ENCODE measurements at regions not wholly inside any gene's neighbourhood (a gene's known extent, or its start where the extent isn't known, plus 50 kb on each side); places are given as distances from the start of the nearest gene placed in this dataset.

GRCh38 chr15:95932141-95932540, 398.4 kb upstream of the NR2F2 start:
- no peak for FAIRE-seq
- H3K79me2 ChIP-seq (ENCODE audit: insufficient read depth, low read length): no peaks in the 10 kb centered on the region
- ATAC-seq: no peak
- TF ChIP-seq CHD2 (IDR thresholded peaks at IDR 0.05; ENCODE audit: low read depth, low read length): no peak
- TF ChIP-seq MLX (CRISPR knock-in tag; IDR thresholded peaks at IDR 0.05): no peak
- TF ChIP-seq ZKSCAN5 (CRISPR knock-in tag; IDR thresholded peaks at IDR 0.05): no peak
- TF ChIP-seq KLF11 (CRISPR knock-in tag; IDR thresholded peaks at IDR 0.05): no peak
- no peak for TF ChIP-seq TBX2 (CRISPR knock-in tag; IDR thresholded peaks at IDR 0.05; ENCODE audit: borderline replicate concordance)
- TF ChIP-seq MIXL1 (CRISPR knock-in tag; IDR thresholded peaks at IDR 0.05): no peak
- no peak for TF ChIP-seq PAF1 (CRISPR knock-in tag; IDR thresholded peaks at IDR 0.05)
- no TSS peak for BruUV-seq (replicated peaks)
- no peaks in the 10 kb centered on the region; a peak in 1 of 5 replicates for H3K27me3 ChIP-seq (ENCODE audit: control insufficient read depth in 1 of 2, insufficient read depth in 2 of 2, low read length in 2 of 2)
- DNase-seq (ENCODE audit: low spot score): no peak
- ChIA-PET POLR2A (no interaction called here), CTCF (ENCODE audit: low intra/inter-chr PET ratio, low total read pairs) (no interaction called here)
- no peaks in the 10 kb centered on the region for H3K4me1 ChIP-seq (ENCODE audit: insufficient read depth, low read length)
- no peaks in the 10 kb centered on the region for H3K36me3 ChIP-seq (replicated peaks in 1 of 2; ENCODE audit: control insufficient read depth in 1 of 2, insufficient read depth in 2 of 2, low read length in 2 of 2)
- no peak overlapping the region for H2AFZ ChIP-seq (ENCODE audit: low read length)
- in situ Hi-C loops (cut with HindIII; ENCODE audit: extremely low pct_ligation_motif_present, low pct_unique_long_range_greater_than_20kb): no loop called here
- WGBS (ENCODE audit: low lambda C conversion rate): 22% methylated on average over 2 of the region's 2 CpGs
- intact Hi-C loops (cut with micrococcal nuclease; ENCODE audit: unreplicated experiment): no loop called here
- H3K4me3 ChIP-seq (replicated peaks in 1 of 3; ENCODE audit: insufficient read depth in 1 of 3, low read depth in 2 of 3, low read length in 3 of 3): no peak overlapping the region
- no peaks in the 10 kb centered on the region for H4K20me1 ChIP-seq (ENCODE audit: insufficient read depth, low read length)
- no peak overlapping the region for H3K27ac ChIP-seq (ENCODE audit: extremely low read length, insufficient read depth, low read length)
- H3K4me2 ChIP-seq (ENCODE audit: low read depth, low read length): no peak overlapping the region
- no peaks in the 10 kb centered on the region for H3K9me3 ChIP-seq (ENCODE audit: low read length)
- H3K9ac ChIP-seq (ENCODE audit: insufficient read depth, low read depth, low read length): no peak overlapping the region

GRCh38 chr15:95932676-95933075, 397.8 kb upstream of the NR2F2 start:
- Histone ChIP-seq H3K4me1 (ENCODE audit: insufficient read depth, low read length) (no peaks in the 10 kb centered on the region), H3K27ac (ENCODE audit: extremely low read length, insufficient read depth, low read length) (no peak overlapping the region), H3K27me3 (ENCODE audit: control insufficient read depth in 1 of 2, insufficient read depth in 2 of 2, low read length in 2 of 2) (no peaks in the 10 kb centered on the region; a peak in 1 of 5 replicates), H3K79me2 (ENCODE audit: insufficient read depth, low read length) (no peaks in the 10 kb centered on the region), H3K36me3 (replicated peaks in 1 of 2; ENCODE audit: control insufficient read depth in 1 of 2, insufficient read depth in 2 of 2, low read length in 2 of 2) (no peaks in the 10 kb centered on the region), H2AFZ (ENCODE audit: low read length) (no peak overlapping the region), H3K9me3 (ENCODE audit: low read length) (no peaks in the 10 kb centered on the region), H3K4me3 (replicated peaks in 1 of 3; ENCODE audit: insufficient read depth in 1 of 3, low read depth in 2 of 3, low read length in 3 of 3) (no peak overlapping the region), H3K4me2 (ENCODE audit: low read depth, low read length) (no peak overlapping the region), H4K20me1 (ENCODE audit: insufficient read depth, low read length) (no peaks in the 10 kb centered on the region), H3K9ac (ENCODE audit: insufficient read depth, low read depth, low read length) (no peak overlapping the region)
- CTCF ChIA-PET (ENCODE audit: low intra/inter-chr PET ratio, low total read pairs): no interaction called here
- 71% methylated on average over 4 of the region's 4 CpGs for WGBS (ENCODE audit: low lambda C conversion rate)
- no TSS peak for BruUV-seq (replicated peaks)
- in situ Hi-C loops (cut with HindIII; ENCODE audit: extremely low pct_ligation_motif_present, low pct_unique_long_range_greater_than_20kb) (no loop called here), intact Hi-C loops (cut with micrococcal nuclease; ENCODE audit: unreplicated experiment) (no loop called here)
- DNase-seq (ENCODE audit: low spot score): no peak
- ATAC-seq: no peak
- POLR2A ChIA-PET: no interaction called here
- no peak for TF ChIP-seq ZBTB4 (CRISPR knock-in tag; IDR thresholded peaks at IDR 0.05; ENCODE audit: borderline replicate concordance)
- no peak for TF ChIP-seq TFDP1 (CRISPR knock-in tag; IDR thresholded peaks at IDR 0.05; ENCODE audit: borderline replicate concordance)
- no peak for TF ChIP-seq ZNF639 (CRISPR knock-in tag; conservative IDR thresholded peaks at IDR 0.05)
- TF ChIP-seq NPAS2 (CRISPR knock-in tag; IDR thresholded peaks at IDR 0.05; ENCODE audit: borderline replicate concordance): no peak
- TF ChIP-seq ZNF441 (CRISPR knock-in tag; IDR thresholded peaks at IDR 0.05; ENCODE audit: borderline replicate concordance): no peak
- no peak for TF ChIP-seq SIN3B (IDR thresholded peaks at IDR 0.05; ENCODE audit: low read length)
- FAIRE-seq: no peak
